ENCODE measurements at regions not wholly inside any gene's neighbourhood (a gene's known extent, or its start where the extent isn't known, plus 50 kb on each side); places are given as distances from the start of the nearest gene placed in this dataset.
A peak's percentile ranks its signal among the peaks of the same experiment; 100 is the strongest.

DNA sequence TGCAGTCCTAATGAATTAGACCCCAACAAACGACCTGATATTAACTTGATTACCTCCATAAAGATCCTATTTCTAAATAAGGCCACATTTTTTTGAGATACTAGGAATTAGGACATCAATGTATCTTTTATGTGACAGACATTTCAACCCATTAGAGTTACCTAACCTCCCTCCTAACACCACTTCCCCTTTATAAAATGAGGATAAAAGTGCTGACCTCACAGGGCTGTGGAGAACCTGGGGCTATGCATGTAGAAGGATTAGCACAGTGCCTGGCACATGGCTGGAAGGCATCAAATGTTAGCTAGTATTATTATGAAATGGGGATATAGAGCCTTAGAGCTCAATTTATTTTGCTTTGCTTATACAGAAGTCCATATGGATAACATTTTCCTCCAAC lies 53.5 kb upstream of the LRRN1 start:
- no peak for DNase-seq

DNA sequence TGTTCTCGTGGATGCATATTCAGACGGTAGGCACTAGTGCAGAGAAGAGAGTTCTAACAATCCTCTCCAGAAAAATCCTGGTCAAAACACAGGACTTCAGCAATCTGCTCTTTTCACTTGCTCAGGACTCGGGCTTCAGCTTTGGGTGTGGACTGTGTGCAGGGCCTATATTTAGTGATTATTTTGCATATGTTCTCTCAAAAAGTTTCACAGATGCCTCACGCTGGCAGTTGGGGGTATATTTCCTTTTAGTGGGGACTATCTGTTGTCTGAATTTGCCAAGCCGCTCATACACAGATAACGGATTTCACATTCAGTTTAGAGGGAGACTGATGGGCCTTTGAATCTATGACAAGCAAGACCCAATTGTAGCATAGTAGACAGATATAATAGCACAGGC lies 54.4 kb upstream of the LRRN1 start:
- no peak for DNase-seq

DNA sequence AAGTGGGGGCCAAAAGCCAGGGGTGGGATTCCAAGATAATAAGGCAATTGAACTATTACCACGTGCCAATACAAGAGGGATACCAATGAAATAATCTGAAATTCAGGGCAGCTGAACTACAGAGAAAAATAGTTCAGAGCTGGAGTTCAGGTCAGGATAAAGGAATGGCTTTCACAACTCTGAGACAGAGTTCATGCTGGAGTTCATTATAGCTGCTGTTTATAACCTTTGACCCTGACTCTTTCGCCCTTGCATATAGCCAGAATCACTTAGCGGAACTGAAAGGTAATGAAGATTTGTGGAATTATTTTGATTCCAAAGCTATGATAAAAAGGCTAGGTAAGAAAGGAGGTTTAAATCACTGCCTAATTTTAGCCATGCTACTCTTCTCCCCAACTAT lies 55.5 kb upstream of the LRRN1 start:
- DNase-seq: no peak

DNA sequence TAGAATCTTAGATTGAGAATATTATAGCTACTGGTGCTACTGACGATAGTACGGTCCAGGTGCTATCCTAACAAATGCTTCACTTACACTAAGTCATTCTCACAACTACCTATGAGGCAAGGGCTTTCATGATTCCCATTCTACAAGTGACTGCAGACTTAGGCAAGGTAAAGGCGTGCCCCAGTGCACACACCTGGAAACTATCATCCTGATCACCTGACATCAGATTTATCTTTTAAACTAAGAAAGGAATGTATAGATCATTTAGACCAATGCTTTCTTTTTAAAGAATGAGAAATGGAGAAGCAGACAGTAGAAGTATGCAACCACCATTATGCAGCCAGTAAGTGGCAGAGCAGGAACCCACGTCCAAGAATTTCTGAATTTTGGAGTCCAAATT lies 59.2 kb upstream of the LRRN1 start:
- no peak for DNase-seq

DNA sequence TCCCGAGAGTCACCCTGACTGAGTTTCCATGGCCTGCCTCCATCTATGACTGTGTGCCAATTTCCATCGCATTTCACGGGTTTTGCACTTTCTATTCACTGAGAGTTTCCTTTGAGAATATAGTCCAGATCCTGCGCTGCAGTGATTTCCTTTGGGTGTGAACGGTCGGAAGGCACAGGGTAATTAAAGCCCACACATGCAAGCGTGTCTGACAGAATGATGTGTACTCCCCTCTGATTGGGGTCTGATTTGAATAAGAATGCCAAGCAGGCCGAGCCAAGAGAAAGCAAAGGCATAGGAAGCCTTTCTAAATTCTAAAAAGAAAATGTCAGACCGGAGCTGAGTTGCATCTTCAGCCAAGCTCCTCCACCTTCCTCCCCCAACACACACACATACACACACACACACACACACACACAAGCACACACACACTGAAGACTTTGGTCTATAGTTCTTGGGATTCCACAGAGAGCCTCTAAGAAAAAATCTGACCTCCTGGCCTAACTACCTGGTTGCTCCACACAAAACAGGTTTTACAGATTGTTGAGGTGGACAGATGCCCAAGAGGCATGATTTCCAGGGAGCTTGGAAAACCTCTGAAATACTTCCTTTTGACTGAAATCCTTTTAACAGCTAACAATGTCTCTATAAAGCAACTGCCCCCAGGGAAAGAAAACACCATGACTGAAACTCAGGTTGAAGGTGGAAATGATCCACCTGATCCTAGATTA lies 59.7 kb upstream of the LRRN1 start:
- DNase-seq: no peak

DNA sequence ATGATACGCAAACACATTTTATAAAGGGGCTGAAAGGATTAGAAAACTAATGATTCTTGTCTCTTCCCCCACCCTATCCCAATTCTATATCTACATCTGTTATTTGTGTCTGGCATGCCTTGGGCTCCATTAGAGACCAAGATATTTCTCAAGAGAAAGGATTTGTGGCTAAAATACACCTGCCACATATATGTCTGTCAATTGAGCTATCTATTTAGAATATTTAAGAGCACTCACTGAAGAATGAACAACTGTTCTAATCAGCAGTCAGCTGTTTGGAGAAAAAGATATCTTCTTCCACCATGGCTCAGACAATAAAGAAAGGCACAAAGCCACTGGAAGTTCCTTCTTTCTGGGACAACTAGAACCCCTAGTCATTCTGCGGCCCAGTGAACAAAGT lies 61.7 kb upstream of the LRRN1 start:
- DNase-seq: no peak

DNA sequence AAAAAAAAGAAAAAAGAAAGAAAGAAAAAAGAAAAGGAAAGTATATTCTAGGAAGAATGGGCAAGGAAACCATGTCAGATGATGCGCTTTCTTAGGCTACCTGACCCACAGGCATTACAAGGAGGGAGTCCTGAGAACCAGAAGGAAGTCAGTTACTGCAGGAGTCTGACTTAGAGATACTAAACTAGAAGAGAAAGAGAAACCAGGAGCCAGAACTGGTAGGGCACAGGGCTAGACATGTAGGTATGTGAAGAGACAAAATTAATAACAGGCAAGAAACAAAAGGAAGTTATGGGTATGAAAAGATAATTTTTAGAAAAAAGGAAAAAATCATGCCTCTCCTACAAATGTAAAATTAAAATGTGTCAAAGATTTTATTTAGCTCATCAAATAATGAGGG lies 63.3 kb upstream of the LRRN1 start:
- DNase-seq: no peak

DNA sequence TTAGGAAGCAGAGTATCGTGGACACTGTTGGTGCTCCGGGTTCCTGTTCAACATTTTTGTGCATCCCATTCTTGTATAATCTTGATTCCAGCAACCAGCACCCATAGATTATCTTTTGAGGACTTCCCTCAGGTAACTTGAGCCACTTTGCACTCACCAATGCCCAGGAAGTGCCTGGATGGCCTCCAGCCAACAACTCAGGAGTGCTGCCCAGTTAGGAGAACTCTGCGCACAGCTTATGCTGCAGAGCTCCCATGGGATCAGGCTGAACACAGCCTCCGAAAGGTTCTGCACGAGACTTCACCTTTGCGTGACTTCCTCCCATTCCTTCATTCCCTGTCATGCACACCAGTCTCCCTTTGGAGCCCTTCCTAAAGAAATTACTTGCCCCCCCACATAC lies 64.3 kb upstream of the LRRN1 start:
- no peak for DNase-seq

DNA sequence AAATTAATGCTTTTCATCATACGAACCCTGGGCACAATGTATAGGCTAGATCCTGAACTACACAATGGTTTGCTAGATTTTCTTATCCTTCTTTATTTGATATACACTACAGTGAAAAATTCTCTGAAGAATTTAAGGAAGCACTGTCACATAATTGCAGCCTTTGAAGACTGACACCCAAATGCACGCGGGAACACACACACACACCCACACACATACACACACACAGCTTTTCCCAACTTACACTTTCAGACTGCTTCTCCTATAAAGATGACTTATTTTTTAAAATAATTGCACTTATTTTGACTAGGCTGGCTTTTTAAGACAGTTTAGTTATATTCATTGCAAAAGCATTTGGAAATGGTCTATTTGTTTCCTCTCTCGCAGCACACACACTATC lies 70.0 kb upstream of the LRRN1 start:
- no peak for DNase-seq

DNA sequence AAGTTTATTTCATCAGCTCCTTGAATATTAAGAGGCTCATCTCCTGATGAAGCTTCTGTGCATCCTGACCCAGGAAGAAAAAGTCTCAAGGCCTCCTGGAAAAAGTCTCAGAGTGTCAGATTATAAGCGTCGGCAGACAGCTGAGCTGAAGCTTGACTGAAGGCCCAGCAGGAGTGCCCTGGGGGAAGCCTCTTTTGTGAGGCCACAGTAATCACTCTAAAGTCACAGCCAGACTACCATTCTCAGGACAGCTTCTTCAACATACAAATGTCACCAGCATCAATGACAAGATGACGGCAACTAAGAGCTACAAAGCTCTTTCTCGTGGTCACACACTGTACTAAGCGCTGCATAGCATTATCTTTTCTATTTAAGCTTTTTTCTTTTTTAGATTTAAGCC lies 72.7 kb upstream of the LRRN1 start:
- DNase-seq: no peak

DNA sequence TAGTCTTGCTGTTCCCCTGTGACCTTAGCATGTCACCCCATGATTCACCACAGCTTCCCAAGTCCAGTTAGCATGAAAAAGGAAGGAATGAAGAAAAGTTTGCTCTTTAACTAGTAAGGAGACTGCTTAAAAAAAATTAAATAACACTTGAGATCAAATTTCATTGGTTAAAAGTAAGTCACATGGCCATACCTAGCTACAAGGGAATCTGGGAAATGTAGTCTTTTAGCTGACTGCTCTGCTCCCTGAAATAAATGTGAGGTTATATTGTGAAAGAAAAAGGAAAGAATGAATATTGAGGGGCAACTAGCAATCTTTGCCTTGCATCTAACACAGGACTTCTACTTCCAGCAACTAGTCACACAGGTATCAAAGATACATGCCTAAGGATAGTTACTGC lies 84.7 kb upstream of the LRRN1 start:
- DNase-seq: no peak

DNA sequence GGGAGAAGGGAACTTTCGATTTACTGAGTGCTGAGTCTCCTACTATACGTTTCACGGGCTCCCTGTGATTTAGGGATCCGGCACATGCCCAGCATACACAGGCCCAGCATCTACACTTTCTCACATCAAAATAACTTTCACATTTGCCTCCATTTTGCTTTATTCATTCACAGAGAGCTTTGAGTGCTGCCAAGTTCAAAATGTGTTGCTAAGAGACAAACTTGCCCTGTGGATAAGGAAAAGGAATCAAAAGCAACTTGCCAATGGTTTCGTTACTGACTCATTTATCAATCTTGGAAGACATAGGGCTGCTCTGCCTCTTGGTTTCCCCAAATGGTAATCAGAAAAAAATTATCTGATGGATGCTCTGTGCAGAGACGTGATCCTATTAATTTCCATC lies 86.3 kb upstream of the LRRN1 start:
- DNase-seq: no peak

DNA sequence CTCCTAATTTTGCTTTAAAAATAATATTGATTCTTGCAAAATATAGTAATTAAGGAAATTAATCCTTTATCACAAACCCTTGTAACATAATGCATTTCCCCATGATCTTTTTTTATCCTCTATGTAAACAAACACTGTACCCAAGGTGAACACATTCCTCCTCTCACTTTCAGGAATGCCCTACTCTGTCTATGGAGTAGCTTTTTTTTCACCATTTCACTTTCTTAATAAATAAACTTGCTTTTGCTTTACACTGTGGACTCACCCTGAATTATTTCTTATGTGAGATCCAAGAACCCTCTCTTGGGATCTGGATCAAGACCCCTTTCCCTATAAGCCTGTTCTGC lies 90.5 kb upstream of the LRRN1 start:
- DNase-seq: no peak

DNA sequence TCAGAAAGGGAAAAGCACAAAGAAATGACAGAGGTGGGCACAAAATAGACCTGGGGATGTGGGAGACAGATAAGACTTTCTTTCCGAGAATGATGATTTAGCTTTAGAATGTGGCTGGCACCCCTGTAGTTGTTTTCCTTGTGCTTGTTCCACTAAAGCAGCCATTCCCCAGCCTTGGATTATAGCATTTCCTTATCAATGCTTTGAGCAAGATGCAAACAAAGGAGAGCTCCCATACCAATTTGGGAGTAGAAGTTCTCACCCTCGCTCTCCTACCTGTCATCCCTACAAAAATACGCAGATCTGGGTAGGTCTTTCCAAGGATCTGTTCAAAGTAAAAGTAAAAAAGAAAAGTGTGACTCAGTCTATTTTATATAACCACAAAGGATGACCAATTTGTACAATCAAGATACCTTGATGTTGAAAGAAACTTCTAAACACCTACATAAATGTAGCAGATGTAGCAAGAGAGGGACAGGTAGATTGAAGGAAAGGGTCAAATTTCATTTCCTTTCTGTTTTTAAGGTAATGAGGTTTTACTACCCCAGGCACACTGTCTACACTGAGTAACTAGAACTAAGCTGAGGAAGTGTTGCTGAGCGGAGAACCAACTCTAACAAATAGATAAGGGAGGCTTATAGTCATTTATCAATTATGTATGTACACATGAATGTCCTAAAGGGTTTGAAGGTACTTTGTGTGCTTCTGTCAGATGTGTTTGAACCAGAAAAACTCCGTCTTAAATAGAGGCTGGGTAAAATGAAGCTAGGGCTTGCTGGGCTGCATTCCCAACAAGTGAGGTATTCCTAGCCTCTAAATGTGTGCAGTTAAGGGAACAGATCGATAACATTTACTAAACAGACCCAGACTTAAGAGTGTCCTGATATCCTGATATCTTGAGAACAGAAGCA lies 91.1 kb upstream of the LRRN1 start:
- no peak for DNase-seq

DNA sequence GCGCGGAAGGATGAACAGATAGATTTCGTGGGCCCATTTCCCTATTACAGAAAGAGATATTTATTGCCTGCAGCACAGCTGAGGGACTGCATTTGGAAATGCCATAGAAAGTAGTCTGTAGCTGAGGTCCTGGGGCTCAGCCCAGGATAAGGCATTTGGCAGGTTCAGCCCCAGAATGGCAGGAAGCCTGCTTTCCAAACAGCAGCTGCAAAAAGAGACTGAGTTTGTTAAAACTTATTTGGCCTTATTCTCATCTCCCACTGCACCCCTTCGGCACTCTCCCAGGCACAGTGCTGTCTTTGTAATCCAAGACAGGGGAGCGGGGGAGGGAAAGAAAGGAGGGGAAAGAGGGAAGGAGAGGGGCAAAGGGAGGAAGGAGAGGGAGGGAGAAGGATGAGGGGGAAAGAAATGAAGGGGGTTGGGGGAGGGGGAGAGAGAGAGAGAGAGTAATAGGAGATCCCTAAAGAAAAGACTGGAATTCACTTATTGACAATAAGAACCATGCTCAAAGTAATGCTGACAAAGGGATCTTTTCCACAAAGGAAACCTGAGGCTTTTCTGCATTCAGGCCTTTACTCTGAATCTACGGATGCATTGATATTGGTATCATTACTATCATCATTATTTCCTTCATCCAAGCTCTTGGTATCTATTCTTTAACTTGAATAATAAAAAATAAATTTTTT lies 94.0 kb upstream of the LRRN1 start:
- no peak for DNase-seq

DNA sequence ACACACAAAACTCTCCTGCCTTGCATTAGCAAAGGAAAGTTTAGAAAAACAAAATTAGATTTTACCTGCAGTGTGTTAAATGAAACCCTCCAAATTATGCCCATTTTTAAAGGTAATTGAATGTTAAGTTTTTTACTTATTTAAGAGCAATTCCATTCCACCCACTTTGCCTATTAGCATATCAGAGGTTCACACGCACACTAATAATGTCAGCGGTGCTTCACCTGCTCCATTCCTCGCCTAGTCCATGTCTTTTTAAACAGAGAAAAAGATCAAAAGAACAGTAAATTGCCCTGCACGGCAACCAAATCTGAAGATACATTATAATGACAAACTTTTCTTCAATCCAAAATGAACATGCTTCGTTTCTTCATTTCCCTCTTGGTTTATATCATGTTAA lies 97.3 kb upstream of the LRRN1 start:
- no peak for DNase-seq

DNA sequence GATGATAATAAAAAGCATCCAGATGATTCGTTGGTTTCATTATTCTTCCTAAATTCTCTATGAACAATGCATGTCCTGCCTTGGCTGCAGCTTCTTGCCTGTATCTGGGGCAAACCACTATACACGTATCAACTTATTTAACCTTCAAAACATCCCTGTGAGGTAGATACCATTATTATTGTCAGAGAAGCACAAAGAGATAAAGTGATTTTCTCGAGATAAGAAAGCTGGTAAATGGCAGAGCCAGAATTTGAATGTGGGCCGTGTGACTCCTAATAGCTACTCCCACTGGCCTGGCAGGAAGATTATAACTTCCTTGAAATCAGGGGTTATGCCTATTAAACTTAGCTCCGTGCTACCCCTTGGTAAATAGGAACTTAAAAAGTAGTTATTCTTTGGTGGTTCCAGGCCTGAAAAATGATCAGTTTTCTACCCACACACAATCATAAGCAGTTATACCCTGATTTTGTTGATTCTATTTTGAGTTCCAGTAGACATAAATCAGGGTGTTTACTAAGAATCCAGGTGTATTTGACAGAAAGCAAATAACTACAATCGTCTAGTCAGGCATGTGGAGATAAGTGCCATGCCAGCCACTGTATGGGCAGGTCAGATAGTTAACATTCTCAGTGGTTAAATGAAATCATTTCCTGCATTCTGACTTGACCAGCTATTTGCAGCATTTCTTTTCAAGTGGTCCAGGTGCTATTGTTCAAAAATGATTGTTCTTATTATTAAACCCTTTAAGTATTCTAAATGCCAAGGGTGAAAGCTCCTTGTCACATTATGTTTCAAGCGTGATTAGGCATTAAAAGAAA lies 99.2 kb upstream of the LRRN1 start:
- peak; percentile 25 for DNase-seq

DNA sequence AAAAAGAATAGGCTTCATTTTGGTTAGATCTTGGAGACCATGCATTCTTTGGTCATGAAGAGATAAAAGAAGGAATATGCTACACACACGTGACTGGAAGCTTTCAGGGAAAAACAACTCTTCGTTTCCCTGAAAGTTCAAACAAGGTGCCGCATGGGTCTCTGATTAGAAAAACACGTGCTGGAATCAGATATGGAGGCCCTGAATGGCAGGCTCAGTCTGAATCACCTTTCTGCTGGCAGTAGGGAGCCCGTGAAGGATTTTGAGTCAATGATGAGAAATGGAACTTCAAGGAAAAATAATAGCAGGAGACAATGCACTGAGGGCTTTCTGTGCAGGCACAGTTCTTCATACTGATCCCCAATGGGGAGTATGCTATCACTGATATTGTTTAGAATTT lies 99.8 kb upstream of the LRRN1 start:
- no peak for DNase-seq

DNA sequence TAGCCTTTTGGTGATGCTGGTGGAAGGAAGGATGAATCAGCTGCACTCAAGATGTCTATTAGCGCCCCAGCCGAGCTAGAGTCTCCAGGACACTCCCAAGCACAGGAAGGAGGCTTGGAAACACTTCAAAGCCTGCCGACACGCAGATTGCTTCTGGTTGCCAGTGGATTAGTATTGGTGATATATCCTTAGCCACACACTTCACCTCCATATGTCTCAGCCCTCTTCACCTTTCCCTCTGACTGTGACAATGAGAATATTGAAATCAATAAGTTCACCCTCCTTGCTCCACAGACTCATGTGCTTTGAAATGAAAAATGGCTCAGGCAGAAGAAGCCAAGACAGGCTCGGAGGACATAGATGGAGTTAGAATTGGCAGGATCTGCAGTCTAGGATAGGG lies 102.9 kb upstream of the LRRN1 start:
- no peak for DNase-seq

DNA sequence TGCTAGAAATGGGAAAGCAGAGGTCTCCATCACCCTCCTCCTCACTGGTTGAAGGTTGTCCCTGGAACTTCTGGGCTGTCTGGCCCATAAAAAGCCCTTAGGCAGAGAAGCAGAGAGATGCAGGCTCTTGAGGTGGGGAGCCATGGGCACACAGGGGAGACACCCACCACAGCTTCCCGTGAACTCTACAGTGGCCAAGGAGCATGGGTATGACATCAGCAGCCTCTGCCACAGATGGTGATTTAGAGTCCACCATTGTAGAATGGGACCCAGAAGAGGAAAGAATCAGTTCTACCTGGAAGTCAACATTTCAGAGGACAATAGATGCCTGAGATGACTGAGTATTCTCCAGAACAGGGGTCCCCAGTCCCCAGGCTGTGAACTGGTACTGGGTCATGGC lies 105.6 kb upstream of the LRRN1 start:
- no peak for DNase-seq

DNA sequence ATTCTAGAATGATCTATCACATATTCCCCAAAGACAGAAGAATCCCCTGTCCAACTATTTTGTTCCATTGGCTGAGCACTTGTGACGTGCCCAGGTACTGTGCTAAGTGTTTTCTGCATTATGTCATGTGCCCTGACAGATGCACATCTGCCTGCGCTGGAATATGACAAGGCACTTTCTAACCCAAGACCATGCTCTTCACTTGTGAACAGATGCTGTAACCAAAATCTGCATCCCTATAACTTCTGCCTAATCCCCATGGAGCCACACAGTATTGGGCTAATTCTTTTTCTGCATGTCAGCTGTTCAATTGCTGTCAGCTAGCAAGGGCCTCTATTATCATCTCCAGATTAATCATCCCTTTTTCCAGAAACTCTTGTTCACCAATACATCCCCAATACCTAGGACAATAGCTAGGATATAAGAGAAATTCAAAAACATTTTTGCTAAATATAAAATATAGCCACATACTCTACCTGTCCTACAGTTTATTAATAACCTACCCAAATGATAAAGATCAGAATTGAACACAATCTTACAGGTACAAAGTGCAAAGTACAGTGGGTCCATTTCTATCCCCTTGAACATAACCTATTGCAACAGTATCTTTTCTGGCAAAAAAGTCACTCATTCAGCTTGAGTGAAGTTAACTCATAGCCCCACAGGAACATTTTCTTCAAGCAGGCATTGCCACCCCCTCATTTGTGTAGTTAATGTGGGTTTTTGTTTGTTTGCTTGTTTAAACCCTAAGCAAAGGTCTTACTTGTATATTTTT lies 109.4 kb upstream of the LRRN1 start:
- DNase-seq: no peak

DNA sequence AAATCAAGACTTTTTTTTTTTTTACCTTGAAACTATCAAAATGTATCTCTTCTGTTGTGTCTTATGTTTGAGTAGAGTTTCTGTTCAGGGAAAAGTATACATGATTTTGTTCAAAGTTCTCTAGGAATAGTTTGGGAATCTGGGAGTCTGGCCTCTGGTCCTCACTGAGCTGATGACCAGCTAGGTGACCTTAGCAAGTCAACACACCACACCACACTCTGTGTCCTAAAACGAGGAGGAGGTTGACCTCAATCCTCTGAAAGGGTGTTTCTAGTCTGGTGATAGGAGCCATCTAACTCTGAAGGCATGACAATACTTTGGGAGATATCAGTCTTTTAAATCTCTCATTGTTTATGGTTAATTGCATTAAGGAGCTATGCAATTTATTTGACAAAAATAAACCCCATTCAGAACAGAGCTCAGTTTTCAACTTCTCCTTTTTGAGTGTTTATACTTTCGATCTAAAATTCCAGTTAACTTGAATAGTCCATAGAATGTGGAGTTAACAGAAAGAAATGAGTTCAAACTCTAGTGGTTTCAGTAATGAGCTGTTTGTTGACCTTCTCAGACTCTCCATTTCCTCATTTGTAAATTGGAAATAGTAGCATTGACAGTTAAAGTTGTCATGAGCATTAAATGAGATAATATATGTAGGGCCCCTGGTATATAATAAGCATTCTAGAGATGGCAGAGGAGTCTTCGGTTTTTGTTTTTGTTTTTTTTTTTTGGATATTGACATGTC lies 112.2 kb upstream of the LRRN1 start:
- DNase-seq: no peak
